SK-N-SH (cell line): ENCODE measurements at regions not wholly inside any gene's neighbourhood (a gene's known extent, or its start where the extent isn't known, plus 50 kb on each side); places are given as distances from the start of the nearest gene placed in this dataset.

Source experiments
- ELF1 ChIP-seq: IDR thresholded peaks from 2 replicates; pipeline ENCODE4 v1.4.0; 2012
- FOXM1 ChIP-seq: IDR thresholded peaks from 2 replicates; pipeline ENCODE4 v1.4.0; 2012; ENCODE audit warnings: low read depth, mild to moderate bottlenecking
- JUND ChIP-seq: IDR thresholded peaks from 2 replicates; pipeline ENCODE4 v1.4.0; 2012
- RFX5 ChIP-seq: IDR thresholded peaks from 2 replicates; pipeline ENCODE4 v1.6.1; 2012; ENCODE audit warnings: mild to moderate bottlenecking, improper control_type of control experiment, low read length
- TF ChIP-seq, protein P1 (sequence below): fragments of 200-600 bp; sonication (generic); IDR thresholded peaks from 2 replicates; pipeline ENCODE4 v1.6.1; 2017; ENCODE audit warnings: antibody characterized with exemption, mild to moderate bottlenecking, moderate library complexity
- TF ChIP-seq, protein P2 (sequence below): fragments of 150-350 bp; IDR thresholded peaks from 2 replicates; pipeline ENCODE4 v1.6.1; 2017; ENCODE audit warnings: antibody characterized with exemption, low read length, low read depth, borderline replicate concordance
- TF ChIP-seq, protein P3 (sequence below): IDR thresholded peaks from 2 replicates; pipeline ENCODE4 v1.4.0; 2012; ENCODE audit warnings: low read depth

DNA sequence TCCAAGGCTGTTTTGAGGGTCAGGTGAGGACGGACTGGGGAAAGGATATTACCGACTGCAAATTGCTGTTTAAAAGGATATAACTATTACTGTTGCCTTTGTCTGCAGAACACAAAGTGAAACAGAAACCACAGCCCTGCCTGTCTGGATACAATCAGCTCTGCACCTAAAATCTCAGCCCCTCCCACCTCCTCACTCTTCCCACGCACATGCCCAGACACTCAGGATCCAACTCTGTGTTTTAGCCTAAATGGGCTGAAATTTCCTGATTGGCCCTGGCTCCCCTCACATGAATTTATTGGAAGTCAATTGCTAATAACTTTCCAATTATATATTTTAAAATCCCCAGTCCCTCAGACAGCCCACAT, 176.3 kb upstream of the PPP1R26 start:
- TF ChIP-seq JUND, result no peak
- TF ChIP-seq FOXM1, result no peak
- TF ChIP-seq RFX5, result no peak
- TF ChIP-seq, protein P1, sequence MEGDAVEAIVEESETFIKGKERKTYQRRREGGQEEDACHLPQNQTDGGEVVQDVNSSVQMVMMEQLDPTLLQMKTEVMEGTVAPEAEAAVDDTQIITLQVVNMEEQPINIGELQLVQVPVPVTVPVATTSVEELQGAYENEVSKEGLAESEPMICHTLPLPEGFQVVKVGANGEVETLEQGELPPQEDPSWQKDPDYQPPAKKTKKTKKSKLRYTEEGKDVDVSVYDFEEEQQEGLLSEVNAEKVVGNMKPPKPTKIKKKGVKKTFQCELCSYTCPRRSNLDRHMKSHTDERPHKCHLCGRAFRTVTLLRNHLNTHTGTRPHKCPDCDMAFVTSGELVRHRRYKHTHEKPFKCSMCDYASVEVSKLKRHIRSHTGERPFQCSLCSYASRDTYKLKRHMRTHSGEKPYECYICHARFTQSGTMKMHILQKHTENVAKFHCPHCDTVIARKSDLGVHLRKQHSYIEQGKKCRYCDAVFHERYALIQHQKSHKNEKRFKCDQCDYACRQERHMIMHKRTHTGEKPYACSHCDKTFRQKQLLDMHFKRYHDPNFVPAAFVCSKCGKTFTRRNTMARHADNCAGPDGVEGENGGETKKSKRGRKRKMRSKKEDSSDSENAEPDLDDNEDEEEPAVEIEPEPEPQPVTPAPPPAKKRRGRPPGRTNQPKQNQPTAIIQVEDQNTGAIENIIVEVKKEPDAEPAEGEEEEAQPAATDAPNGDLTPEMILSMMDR, result no peak
- no peak for TF ChIP-seq ELF1
- TF ChIP-seq, protein P2, sequence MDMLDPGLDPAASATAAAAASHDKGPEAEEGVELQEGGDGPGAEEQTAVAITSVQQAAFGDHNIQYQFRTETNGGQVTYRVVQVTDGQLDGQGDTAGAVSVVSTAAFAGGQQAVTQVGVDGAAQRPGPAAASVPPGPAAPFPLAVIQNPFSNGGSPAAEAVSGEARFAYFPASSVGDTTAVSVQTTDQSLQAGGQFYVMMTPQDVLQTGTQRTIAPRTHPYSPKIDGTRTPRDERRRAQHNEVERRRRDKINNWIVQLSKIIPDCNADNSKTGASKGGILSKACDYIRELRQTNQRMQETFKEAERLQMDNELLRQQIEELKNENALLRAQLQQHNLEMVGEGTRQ, result no peak
- TF ChIP-seq, protein P3, sequence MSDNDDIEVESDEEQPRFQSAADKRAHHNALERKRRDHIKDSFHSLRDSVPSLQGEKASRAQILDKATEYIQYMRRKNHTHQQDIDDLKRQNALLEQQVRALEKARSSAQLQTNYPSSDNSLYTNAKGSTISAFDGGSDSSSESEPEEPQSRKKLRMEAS, result no peak
